Liver (tissue), 3 donors: ENCODE measurements at regions not wholly inside any gene's neighbourhood (a gene's known extent, or its start where the extent isn't known, plus 50 kb on each side); places are given as distances from the start of the nearest gene placed in this dataset.

Experiments
- CTCF ChIP-seq: fragments of 150-350 bp; IDR thresholded peaks from 2 replicates; pipeline ENCODE4 v1.5.1; 2017; ENCODE audit warnings: improper control_type of control experiment, low read depth, low read length; ENCODE audit not compliant: missing input control
- FOXA1 ChIP-seq: IDR thresholded peaks from 2 replicates; pipeline ENCODE4 v1.6.1; 2016; ENCODE audit warnings: antibody characterized with exemption
- HNF4A ChIP-seq, 2 donors: conservative IDR thresholded peaks; 2 replicates each; pipeline ENCODE4 v1.6.1; 2016; ENCODE audit warnings: antibody characterized with exemption in 2 of 2, mild to moderate bottlenecking in 2 of 2
- NR2F2 ChIP-seq: IDR thresholded peaks from 2 replicates; pipeline ENCODE4 v1.6.1; 2016; ENCODE audit warnings: antibody characterized with exemption
- RAD21 ChIP-seq, 2 donors: IDR thresholded peaks; 2 replicates each; pipeline ENCODE4 v1.6.1; 2016; ENCODE audit warnings: antibody characterized with exemption in 2 of 2, mild to moderate bottlenecking in 2 of 2
- REST ChIP-seq: IDR thresholded peaks from 2 replicates; pipeline ENCODE4 v1.6.1; 2016; ENCODE audit warnings: antibody characterized with exemption, mild to moderate bottlenecking
- RXRA ChIP-seq, 2 donors: IDR thresholded peaks; 2 replicates each; pipeline ENCODE4 v1.6.1; 2017 to 2018; ENCODE audit warnings: antibody characterized with exemption in 2 of 2, mild to moderate bottlenecking in 1 of 2
- SP1 ChIP-seq: IDR thresholded peaks from 2 replicates; pipeline ENCODE4 v1.6.1; 2018; ENCODE audit warnings: antibody characterized with exemption, mild to moderate bottlenecking
- TAF1 ChIP-seq: conservative IDR thresholded peaks from 2 replicates; pipeline ENCODE4 v1.6.1; 2016; ENCODE audit warnings: antibody characterized with exemption, mild to moderate bottlenecking
- YY1 ChIP-seq: IDR thresholded peaks from 2 replicates; pipeline ENCODE4 v1.6.1; 2016; ENCODE audit warnings: antibody characterized with exemption, mild to moderate bottlenecking
- ZBTB33 ChIP-seq: IDR thresholded peaks from 2 replicates; pipeline ENCODE4 v1.6.1; 2016; ENCODE audit warnings: antibody characterized with exemption
- donor health status: healthy.
- donor health status: healthy.

GRCh38 chr20:17141568-17141967 lies 85.3 kb upstream of the PCSK2 start:
- TF ChIP-seq CTCF: no peak
- no peak for TF ChIP-seq SP1
- no peak for TF ChIP-seq ZBTB33
- no peak for TF ChIP-seq YY1
- TF ChIP-seq TAF1: no peak
- no peak for TF ChIP-seq FOXA1
- TF ChIP-seq HNF4A (conservative IDR thresholded peaks at IDR 0.05): no peak
- no peak for TF ChIP-seq REST
- no peak for TF ChIP-seq RXRA (IDR thresholded peaks at IDR 0.05)
- TF ChIP-seq NR2F2: no peak
- TF ChIP-seq RAD21 (IDR thresholded peaks at IDR 0.05): no peak
